Astrocyte (in vitro differentiated cells and primary cell): ENCODE measurements at regions not wholly inside any gene's neighbourhood (a gene's known extent, or its start where the extent isn't known, plus 50 kb on each side); places are given as distances from the start of the nearest gene placed in this dataset.

ENCODE experiments used
- DNase-seq: peaks from one replicate; pipeline ENCODE4 v3.0.0-alpha.2; 2010; ENCODE audit warnings: low read depth
- FAIRE-seq: peaks from 2 replicates; lab custom pipeline; 2011; peaks lifted over from hg19 to GRCh38; lab: Jason Lieb, UNC
- H2AFZ ChIP-seq: 2 replicates; pipeline ENCODE4 v1.6.0; 2012; ENCODE audit warnings: low read depth, low read length, inconsistent platforms
- H3K27ac ChIP-seq: 2 replicates; pipeline ENCODE4 v1.5.1; 2011; ENCODE audit warnings: low read depth, low read length, inconsistent platforms
- H3K27me3 ChIP-seq: 2 replicates; pipeline ENCODE4 v1.6.0; 2011; ENCODE audit warnings: low read length, inconsistent platforms; ENCODE audit not compliant: insufficient read depth
- H3K36me3 ChIP-seq: 2 replicates; pipeline ENCODE4 v1.5.1; 2011; ENCODE audit warnings: low read length, inconsistent platforms; ENCODE audit not compliant: insufficient read depth
- H3K4me1 ChIP-seq: 2 replicates; pipeline ENCODE4 v1.5.1; 2011; ENCODE audit warnings: low read length, inconsistent platforms; ENCODE audit not compliant: insufficient read depth
- H3K4me2 ChIP-seq: 2 replicates; pipeline ENCODE4 v1.6.0; 2012; ENCODE audit warnings: low read length, inconsistent platforms
- H3K4me3 ChIP-seq: 2 replicates; pipeline ENCODE4 v1.5.1; 2011; ENCODE audit warnings: low read depth, mild to moderate bottlenecking, low read length, inconsistent platforms; ENCODE audit not compliant: insufficient read depth
- H3K79me2 ChIP-seq: 2 replicates; pipeline ENCODE4 v1.6.0; 2012; ENCODE audit warnings: mild to moderate bottlenecking, low read length, inconsistent platforms; ENCODE audit not compliant: insufficient read depth
- H3K9ac ChIP-seq: 2 replicates; pipeline ENCODE4 v1.6.0; 2012; ENCODE audit warnings: mild to moderate bottlenecking, low read length, inconsistent platforms
- H3K9me3 ChIP-seq: 2 replicates; pipeline ENCODE4 v1.5.1; 2012; ENCODE audit warnings: low read depth, mild to moderate bottlenecking, low read length, inconsistent platforms; ENCODE audit not compliant: insufficient read depth
- H4K20me1 ChIP-seq: 2 replicates; pipeline ENCODE4 v1.6.0; 2012; ENCODE audit warnings: low read length, inconsistent platforms; ENCODE audit not compliant: insufficient read depth
- H3K27ac Mint-ChIP-seq: one replicate; pipeline ENCODE4 v1.8.0; 2021; ENCODE audit warnings: mild to moderate bottlenecking, mixed read lengths; ENCODE audit not compliant: unreplicated experiment
- H3K27me3 Mint-ChIP-seq: one replicate; pipeline ENCODE4 v1.8.0; 2021; ENCODE audit warnings: low read depth, mixed read lengths; ENCODE audit not compliant: unreplicated experiment
- H3K36me3 Mint-ChIP-seq: one replicate; pipeline ENCODE4 v1.8.0; 2021; ENCODE audit warnings: low read depth, mixed read lengths; ENCODE audit not compliant: unreplicated experiment
- H3K4me1 Mint-ChIP-seq: one replicate; pipeline ENCODE4 v1.8.0; 2021; ENCODE audit warnings: low read depth, mixed read lengths; ENCODE audit not compliant: unreplicated experiment
- H3K4me3 Mint-ChIP-seq: one replicate; pipeline ENCODE4 v1.8.0; 2021; ENCODE audit warnings: mild to moderate bottlenecking, moderate library complexity, mixed read lengths; ENCODE audit not compliant: unreplicated experiment
- H3K9me3 Mint-ChIP-seq: one replicate; pipeline ENCODE4 v1.8.0; 2021; ENCODE audit warnings: mild to moderate bottlenecking, mixed read lengths; ENCODE audit not compliant: unreplicated experiment
- EZH2 ChIP-seq: IDR thresholded peaks from 2 replicates; pipeline ENCODE4 v1.6.1; 2012; ENCODE audit warnings: mild to moderate bottlenecking, low read length, inconsistent platforms; ENCODE audit not compliant: insufficient read depth
- TF ChIP-seq, protein P1 (sequence below): IDR thresholded peaks from 2 replicates; pipeline ENCODE4 v1.5.1; 2011; ENCODE audit warnings: low read depth, mild to moderate bottlenecking, inconsistent platforms, low read length, moderate library complexity; ENCODE audit not compliant: insufficient read depth

DNA sequence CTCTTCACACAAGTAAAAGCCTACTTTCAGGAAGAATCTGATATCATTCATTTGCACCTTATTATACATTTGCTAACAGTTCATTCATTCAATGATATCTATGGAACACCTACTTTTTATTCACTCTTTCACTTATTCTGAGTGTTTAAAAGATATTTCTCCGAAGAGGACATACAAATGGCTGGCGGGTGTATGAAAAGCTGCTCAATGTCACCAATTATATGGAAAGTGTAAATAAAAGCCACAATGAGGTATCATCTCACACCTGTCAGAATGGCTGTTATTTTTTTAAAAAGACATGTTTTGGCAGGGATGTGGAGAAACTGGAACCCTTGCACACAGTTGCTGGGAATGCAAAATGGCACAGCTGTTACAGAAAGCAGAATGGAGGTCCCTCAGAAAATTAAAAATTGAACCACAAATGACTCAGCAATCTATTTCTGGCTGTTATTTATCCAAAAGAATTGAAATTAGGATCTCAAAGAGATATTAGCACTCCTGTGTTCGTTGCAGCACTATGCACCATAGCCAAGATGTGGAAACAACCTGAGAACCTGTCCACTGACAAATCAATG lies 127.6 kb upstream of the IRS2 start:
- H3K9me3 Mint-ChIP-seq, result no peaks in the 10 kb centered on the region
- no peak overlapping the region for H3K4me2 ChIP-seq
- no peaks in the 10 kb centered on the region for H3K4me1 Mint-ChIP-seq
- no peak for TF ChIP-seq EZH2
- TF ChIP-seq, protein P1, sequence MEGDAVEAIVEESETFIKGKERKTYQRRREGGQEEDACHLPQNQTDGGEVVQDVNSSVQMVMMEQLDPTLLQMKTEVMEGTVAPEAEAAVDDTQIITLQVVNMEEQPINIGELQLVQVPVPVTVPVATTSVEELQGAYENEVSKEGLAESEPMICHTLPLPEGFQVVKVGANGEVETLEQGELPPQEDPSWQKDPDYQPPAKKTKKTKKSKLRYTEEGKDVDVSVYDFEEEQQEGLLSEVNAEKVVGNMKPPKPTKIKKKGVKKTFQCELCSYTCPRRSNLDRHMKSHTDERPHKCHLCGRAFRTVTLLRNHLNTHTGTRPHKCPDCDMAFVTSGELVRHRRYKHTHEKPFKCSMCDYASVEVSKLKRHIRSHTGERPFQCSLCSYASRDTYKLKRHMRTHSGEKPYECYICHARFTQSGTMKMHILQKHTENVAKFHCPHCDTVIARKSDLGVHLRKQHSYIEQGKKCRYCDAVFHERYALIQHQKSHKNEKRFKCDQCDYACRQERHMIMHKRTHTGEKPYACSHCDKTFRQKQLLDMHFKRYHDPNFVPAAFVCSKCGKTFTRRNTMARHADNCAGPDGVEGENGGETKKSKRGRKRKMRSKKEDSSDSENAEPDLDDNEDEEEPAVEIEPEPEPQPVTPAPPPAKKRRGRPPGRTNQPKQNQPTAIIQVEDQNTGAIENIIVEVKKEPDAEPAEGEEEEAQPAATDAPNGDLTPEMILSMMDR, result no peak
- no peak overlapping the region for H3K9ac ChIP-seq
- no peak overlapping the region for H2AFZ ChIP-seq
- no peaks in the 10 kb centered on the region for H3K36me3 Mint-ChIP-seq
- no peaks in the 10 kb centered on the region for H3K36me3 ChIP-seq
- no peaks in the 10 kb centered on the region for H3K9me3 ChIP-seq
- peaks cover 20% of the 10 kb centered on the region for H3K27me3 Mint-ChIP-seq
- no peak overlapping the region for H3K27ac Mint-ChIP-seq
- H3K79me2 ChIP-seq, result no peaks in the 10 kb centered on the region
- peaks cover 8% of the 10 kb centered on the region for H3K4me1 ChIP-seq
- H4K20me1 ChIP-seq, result no peaks in the 10 kb centered on the region
- H3K4me3 ChIP-seq, result no peak overlapping the region
- H3K4me3 Mint-ChIP-seq, result no peak overlapping the region
- no peak for DNase-seq
- FAIRE-seq, result no peak
- H3K27me3 ChIP-seq, result peaks cover 2% of the 10 kb centered on the region
- H3K27ac ChIP-seq, result no peak overlapping the region

DNA sequence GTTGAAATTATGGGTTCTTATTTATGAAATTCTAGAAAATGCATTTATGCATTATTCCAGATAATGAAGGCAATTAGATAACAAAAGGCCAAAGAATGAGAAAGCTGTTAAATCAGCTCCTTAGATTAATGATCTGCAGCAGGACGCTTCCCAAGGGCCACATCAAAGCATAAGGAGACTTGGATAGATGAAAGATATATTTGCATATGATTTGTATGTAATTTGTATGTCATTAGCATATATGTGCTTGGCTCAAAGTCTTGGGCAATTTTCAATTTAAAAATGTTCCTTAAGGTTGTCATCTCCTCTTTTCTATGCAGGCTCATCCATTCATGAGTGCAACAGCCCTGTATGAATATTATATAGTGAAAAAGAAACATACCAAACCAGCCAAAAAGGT lies 126.8 kb upstream of the IRS2 start:
- no peak for TF ChIP-seq EZH2
- TF ChIP-seq, protein P1, result no peak
- Mint-ChIP-seq H3K4me3 (no peak overlapping the region), H3K27me3 (peaks cover 20% of the 10 kb centered on the region), H3K36me3 (no peaks in the 10 kb centered on the region), H3K9me3 (no peaks in the 10 kb centered on the region), H3K27ac (no peak overlapping the region), H3K4me1 (no peaks in the 10 kb centered on the region)
- no peak for FAIRE-seq
- Histone ChIP-seq H3K9ac (no peak overlapping the region), H3K4me3 (no peak overlapping the region), H3K9me3 (peaks cover 4% of the 10 kb centered on the region), H3K4me2 (no peak overlapping the region), H4K20me1 (no peaks in the 10 kb centered on the region), H3K27me3 (peaks cover 2% of the 10 kb centered on the region), H3K27ac (no peak overlapping the region), H3K79me2 (no peaks in the 10 kb centered on the region), H3K4me1 (peaks cover 2% of the 10 kb centered on the region), H2AFZ (no peak overlapping the region), H3K36me3 (no peaks in the 10 kb centered on the region)
- no peak for DNase-seq

DNA sequence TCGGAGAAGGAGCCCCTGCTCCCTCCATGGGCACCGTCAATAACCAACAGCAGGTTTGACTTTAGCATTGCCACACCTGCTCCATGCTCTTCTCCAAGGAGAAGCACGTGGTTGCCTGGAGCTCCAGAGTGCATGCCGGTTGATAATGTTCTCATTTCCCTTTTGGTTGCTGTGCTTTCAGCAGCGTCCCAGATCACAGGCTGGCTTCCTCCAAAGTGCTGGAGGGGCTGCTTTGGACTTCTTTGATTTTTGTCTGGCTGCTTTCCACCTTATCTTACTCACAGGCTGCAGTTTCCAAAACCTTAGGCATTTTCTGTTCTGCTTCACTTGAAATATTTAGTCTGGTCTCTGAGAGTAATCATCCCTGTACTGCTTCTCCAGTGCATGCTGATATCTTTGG lies 123.8 kb upstream of the IRS2 start:
- Mint-ChIP-seq H3K4me3 (no peak overlapping the region), H3K36me3 (no peaks in the 10 kb centered on the region), H3K27ac (no peak overlapping the region), H3K9me3 (no peaks in the 10 kb centered on the region), H3K27me3 (peaks cover 16% of the 10 kb centered on the region), H3K4me1 (no peaks in the 10 kb centered on the region)
- TF ChIP-seq EZH2, result no peak
- TF ChIP-seq, protein P1, result no peak
- Histone ChIP-seq H4K20me1 (no peaks in the 10 kb centered on the region), H3K36me3 (no peaks in the 10 kb centered on the region), H2AFZ (no peak overlapping the region), H3K4me2 (no peak overlapping the region), H3K4me3 (no peak overlapping the region), H3K27me3 (peaks cover 2% of the 10 kb centered on the region), H3K4me1 (no peaks in the 10 kb centered on the region), H3K27ac (no peak overlapping the region), H3K9me3 (peaks cover 4% of the 10 kb centered on the region), H3K9ac (no peak overlapping the region), H3K79me2 (no peaks in the 10 kb centered on the region)
- no peak for DNase-seq
- no peak for FAIRE-seq
